ENCODE measurements at regions not wholly inside any gene's neighbourhood (a gene's known extent, or its start where the extent isn't known, plus 50 kb on each side); places are given as distances from the start of the nearest gene placed in this dataset.

- DNase-seq = no peak
These were observed 404.3 kb downstream of the BCL11A start for GRCh38 chr2:60149176-60149575.

DNA sequence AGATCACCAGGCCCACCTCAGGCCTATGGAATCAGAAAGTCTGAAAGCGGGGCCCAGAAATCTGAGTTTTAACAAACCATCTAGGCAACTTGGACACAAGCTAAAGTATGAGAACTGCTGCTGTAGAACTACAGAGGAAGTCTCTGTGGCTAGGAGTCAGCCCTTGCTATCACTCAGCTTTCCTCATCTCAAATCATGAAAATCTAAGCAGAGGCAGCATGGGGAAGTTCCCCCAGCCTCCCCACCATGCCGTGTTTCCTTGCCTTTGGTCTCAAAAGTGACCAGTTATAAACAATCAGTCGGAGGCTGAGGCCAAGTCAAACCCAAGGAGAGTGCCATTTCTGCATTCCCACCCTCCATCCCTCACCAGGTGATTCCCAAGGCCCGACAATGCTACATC, 404.7 kb downstream of the BCL11A start:
- DNase-seq = no peak

- DNase-seq = no peak
These were observed 413.3 kb downstream of the BCL11A start for GRCh38 chr2:60140185-60140584.

- no peak for DNase-seq
These were observed 416.5 kb downstream of the BCL11A start for GRCh38 chr2:60136913-60137312.

- DNase-seq = no peak
These were observed 426.3 kb downstream of the BCL11A start for GRCh38 chr2:60127191-60127590.

DNA sequence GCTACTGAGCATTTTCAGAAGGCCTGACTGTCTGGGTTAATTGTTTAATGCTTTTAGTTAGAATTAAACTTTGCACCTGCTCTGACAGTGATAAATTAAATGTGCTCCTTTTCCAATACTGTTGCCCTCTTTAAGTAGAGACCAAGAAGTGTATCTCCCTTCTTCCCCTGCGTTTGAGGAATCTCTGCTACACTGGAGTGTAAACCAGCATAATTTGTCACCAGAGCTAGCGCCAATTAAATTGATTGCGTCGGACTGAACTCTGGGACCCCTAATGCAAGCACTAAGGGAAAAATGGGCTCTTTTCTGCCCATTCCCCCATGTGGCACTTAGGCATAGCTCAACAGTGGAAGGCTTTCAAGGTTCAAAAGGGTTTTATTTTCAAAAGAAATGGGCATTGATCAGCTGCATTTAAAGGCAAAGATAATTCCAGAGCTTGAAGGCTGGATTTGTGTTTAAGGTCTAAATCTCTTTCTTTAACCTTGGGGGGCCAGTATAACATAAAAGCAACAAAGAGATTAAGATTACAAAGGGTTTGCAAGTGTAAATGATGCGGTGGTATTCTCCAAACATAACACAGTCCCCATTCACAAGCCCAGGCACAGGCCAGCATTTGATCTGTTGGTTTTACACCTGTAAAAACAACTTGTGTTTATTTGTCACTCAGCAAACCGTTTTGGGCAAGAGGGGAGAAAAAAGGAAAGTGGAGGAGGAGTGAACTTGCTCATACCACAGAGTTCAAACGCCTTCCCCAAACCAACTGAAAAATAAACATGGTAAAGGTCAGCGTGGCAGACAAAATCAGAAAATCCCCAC, 427.6 kb downstream of the BCL11A start:
- DNase-seq = no peak

DNA sequence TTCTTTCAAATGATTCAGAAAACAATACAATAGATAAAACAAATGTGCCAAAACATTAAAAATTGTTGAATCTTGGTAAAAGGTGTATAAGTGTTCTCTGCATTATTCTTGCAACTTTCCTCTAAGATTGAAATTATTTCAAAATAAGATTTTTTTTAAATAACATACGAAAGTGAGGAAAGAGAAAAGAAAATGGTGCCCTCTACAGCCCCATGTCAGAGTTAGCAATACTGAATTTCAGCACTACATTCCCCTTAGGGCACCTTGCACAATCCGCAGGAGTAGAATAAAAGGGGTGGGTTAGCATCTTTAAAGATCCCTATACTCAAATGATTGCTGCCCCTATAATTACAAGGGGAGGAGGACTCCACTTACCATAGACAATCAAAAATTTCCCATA, 433.7 kb downstream of the BCL11A start:
- DNase-seq = no peak

- DNase-seq = no peak
These were observed 434.5 kb downstream of the BCL11A start for GRCh38 chr2:60118917-60119316.

DNA sequence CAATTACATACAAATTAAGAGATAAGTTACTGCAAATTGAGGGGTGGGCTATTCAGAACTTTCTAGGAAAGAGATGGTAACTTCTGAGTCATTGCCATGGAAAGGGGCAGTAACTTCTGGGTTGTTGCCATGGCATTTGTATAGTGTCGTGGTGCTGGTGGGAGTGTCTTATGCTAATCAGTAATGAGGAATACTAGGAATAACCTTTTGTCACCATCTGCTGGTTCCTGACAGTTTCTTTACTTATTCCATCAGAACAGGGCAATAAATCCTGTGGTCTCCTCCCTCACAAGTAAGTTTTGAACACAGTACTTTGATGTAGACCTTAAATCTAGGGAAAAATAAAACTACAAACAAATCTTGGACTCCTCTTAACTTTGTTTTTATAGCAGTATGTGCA, 435.4 kb downstream of the BCL11A start:
- no peak for DNase-seq

DNA sequence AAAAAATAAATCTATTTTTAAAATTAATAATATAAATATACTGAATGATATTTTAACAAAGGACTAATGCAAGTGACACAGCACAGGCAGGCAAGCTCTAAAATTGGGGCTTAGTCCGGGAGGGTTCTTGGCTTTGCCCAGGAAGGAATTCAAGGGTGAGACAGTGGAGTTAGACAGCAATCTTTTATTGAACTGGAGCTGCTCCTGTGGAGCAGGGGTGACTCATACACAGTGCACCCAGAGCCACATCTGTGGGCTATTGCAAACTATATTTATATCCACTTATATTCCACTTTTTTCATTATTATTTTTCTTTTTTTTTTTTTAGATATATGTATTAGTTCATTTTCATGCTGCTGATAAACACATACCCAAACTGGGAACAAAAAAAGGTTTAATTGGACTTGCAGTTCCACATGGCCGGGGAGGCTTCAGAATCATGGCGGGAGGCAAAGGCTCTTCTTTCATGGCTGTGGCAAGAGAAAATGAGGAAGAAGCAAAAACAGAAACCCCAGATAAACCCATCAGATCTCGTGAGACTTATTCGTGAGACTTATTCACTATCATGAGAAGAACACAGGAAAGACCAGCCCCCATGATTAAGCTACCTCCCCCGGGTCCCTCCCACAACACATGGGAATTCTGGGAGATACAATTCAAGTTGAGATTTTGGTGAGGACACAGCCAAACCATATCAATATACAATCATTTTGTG, 437.1 kb downstream of the BCL11A start:
- no peak for DNase-seq

GRCh38 chr2:60109744-60110143, 443.7 kb downstream of the BCL11A start:
- no peak for DNase-seq

DNA sequence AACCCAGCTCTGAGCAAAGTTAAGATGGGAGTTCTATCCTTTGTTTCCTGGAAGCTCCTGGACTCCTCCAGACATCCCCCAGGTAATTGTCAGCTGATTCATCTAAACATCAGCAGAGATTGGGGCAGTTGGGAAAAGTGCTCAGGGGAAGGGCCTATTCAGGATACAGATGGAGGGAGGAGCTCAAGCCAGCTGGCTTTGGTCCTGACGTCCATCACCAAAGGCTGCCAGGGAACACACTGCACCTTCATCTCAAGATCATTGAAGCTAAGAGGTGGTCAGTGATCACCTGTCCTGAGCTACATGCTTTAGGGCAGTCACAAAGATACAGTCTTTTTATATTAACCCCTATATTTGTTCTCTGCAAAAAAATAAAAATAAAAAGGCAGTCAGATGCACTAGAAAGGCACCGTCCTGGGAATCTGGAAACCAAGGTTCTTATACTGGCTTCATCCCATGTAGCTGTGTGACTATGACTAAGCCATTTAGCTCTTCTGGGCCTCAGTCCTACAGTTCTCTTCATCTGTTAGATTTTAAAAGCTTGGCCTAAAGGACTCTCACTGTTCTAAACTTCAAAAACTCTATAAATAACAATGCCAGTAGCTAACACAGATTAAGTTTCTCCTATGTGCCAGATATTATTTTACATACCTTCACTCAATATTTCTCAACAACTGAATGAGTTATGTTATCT, 446.5 kb downstream of the BCL11A start:
- no peak for DNase-seq

DNA sequence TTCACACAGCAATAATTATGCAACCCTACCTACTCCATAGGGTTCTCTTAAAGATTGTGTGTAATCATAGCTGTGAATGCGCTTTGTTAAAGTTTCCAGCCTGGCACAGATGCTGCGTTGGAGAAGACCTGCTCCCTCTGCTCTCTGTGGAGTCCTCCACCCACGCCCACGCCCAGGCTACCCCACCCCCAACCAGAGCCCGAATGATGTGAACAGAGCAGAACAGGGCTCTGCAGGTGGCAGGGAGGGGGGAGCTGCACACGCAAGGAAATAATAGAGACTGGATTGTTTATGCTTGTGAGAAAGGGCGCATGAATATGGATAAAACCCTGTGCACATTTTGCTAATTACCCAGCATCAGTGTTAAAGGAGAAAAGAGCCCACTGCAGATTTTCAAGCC, 447.5 kb downstream of the BCL11A start:
- no peak for DNase-seq

- DNase-seq = peak in 1 of 5 experiments; percentile 9
These were observed 448.6 kb downstream of the BCL11A start for GRCh38 chr2:60104514-60105505.

DNA sequence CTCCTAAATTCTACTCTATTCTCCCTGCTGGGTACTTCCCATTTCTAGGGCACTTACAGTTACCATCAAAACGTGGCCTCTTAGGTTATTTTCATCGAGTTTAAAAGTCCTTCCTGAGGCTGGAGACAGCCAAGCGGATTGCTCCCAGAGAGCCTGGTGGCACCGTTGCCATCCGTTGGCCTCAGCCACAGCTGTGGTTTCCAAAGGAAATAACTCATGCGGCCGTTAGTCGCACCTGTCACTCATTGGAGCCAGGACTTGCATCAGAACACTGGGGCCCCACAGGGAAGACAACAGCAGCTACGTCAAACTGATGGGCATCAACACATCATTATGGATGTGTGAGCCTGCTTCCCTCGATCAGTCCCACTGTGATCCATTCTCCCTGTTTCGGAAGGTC, 453.4 kb downstream of the BCL11A start:
- no peak for DNase-seq

GRCh38 chr2:60098996-60099395, 454.5 kb downstream of the BCL11A start:
- no peak for DNase-seq

DNA sequence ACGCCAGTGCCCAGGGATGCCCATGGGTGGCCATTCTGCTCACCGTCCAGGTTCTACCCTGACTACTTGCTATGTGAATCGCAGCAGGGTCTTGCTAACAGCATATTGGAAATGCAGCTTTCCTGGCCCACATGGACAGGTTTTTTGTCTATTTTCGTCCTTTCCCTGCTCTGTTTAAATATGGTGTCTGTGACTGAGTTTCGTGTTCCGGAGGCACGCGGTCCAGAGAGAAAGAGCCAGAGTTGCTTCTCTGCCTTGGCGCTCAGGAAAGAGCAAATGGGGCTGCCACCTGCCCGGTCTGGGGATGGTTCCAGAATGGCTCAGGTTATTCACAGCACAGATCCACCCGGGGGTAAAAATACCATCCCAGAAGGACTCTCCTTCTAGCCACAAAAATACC, 456.2 kb downstream of the BCL11A start:
- DNase-seq = no peak

DNA sequence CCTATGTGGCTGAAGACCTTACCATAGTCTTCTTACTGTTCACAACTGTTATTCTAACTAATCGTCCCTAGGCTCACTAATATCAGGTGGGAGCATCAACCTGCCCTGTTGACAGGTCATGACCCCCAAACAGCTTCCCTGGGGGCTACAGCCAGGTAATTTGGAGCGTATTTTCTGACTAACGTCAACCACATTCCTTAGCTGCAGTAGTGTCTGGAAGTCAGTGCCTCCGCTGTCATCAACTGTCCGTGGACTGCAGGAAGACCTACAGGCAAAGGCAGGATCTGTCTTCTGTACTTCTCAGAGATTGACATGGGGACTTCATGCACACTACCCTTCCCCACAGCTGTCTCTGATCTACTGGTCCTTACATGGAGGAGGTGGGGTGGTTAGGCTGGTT, 456.9 kb downstream of the BCL11A start:
- no peak for DNase-seq

- DNase-seq = no peak
These were observed 457.6 kb downstream of the BCL11A start for GRCh38 chr2:60095903-60096302.

- DNase-seq = no peak
These were observed 458.1 kb downstream of the BCL11A start for GRCh38 chr2:60095202-60095815.

DNA sequence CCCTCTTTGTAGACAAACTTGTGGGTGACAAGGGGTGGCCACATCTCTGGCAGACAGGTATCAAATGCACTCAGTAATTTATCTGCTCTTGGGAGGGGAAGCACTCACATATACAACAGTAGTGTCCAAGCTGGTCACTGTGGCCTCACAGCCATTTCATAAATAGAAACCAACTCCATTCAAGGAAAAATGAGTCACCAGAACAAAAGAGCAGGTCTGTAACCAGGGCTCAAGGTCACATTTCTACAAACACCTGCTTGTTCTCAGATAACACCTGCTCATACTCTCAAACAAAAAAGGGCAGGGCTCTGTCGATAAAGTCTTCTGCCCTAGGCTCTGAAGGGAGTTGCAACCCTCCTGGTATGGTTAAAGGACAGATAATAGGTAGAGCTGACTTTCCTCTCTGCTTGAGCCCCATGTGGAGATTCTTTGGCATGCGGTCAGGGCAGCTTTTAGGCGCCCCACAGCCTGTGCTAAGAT, 459.0 kb downstream of the BCL11A start:
- DNase-seq = no peak

DNA sequence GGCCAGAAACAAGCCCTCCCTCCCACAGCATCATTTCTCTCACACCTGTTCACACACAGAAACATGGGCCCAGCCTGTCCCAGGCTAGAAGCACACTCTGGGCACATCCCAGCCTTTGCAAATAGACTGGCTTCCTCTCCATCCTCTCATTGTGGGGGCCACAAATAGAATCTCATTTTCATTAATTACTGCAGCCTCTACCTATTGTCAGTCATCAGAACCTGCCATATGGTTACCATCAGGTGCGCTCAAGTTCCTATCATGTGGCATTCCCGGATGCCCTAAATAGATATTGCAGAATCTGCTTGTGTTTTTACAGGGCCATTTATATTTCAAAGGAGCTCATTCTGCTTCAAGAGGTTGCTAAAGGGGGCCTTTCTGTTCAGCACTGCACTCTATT, 460.7 kb downstream of the BCL11A start:
- DNase-seq = no peak

All from T-helper 2 cell (primary cell).